Loucy (cell line): ENCODE measurements at regions not wholly inside any gene's neighbourhood (a gene's known extent, or its start where the extent isn't known, plus 50 kb on each side); places are given as distances from the start of the nearest gene placed in this dataset.

ENCODE experiments used
- H2AFZ ChIP-seq: fragments of 200-600 bp; sonication (generic); 2 replicates; pipeline ENCODE4 v1.6.0; 2016; ENCODE audit warnings: antibody characterized with exemption, mild to moderate bottlenecking, low read length, moderate library complexity
- H3F3A ChIP-seq: fragments of 200-600 bp; 2 replicates; pipeline ENCODE4 v1.6.0; 2016; ENCODE audit warnings: antibody characterized with exemption, low read depth, mild to moderate bottlenecking
- H3K27me3 ChIP-seq: fragments of 200-600 bp; sonication (generic); 2 replicates; pipeline ENCODE4 v1.6.1; 2014; ENCODE audit warnings: low read length, mild to moderate bottlenecking; ENCODE audit not compliant: insufficient read depth, poor library complexity, severe bottlenecking
- H3K36me3 ChIP-seq: fragments of 200-600 bp; sonication (generic); 2 replicates; pipeline ENCODE4 v1.6.1; 2016; ENCODE audit warnings: low read length; ENCODE audit not compliant: insufficient read depth
- H3K4me1 ChIP-seq: fragments of 200-600 bp; sonication (generic); 2 replicates; pipeline ENCODE4 v1.5.1; 2014; ENCODE audit warnings: low read length, mild to moderate bottlenecking; ENCODE audit not compliant: insufficient read depth, poor library complexity, severe bottlenecking
- H3K4me2 ChIP-seq: fragments of 200-600 bp; sonication (generic); 2 replicates; pipeline ENCODE4 v1.6.0; 2014; ENCODE audit warnings: antibody characterized with exemption, low read length, low read depth, mild to moderate bottlenecking; ENCODE audit not compliant: poor library complexity, severe bottlenecking
- H3K4me3 ChIP-seq: fragments of 200-600 bp; sonication (generic); 2 replicates; pipeline ENCODE4 v1.5.1; 2014; ENCODE audit warnings: low read length, mild to moderate bottlenecking, mixed read lengths; ENCODE audit not compliant: poor library complexity, severe bottlenecking
- H3K79me2 ChIP-seq: fragments of 200-600 bp; sonication (generic); 2 replicates; pipeline ENCODE4 v1.6.1; 2014; ENCODE audit warnings: low read length; ENCODE audit not compliant: insufficient read depth
- H3K9ac ChIP-seq: fragments of 200-600 bp; sonication (generic); 2 replicates; pipeline ENCODE4 v1.6.0; 2014; ENCODE audit warnings: mild to moderate bottlenecking, low read depth, low read length, moderate library complexity; ENCODE audit not compliant: poor library complexity, severe bottlenecking
- H3K9me2 ChIP-seq: fragments of 200-600 bp; sonication (generic); replicated peaks from 2 replicates; pipeline ENCODE4 v1.6.1; 2016; ENCODE audit warnings: low read depth, low read length, mixed read lengths
- H3K9me3 ChIP-seq: fragments of 200-600 bp; sonication (generic); 2 replicates; pipeline ENCODE4 v1.6.1; 2014; ENCODE audit warnings: mild to moderate bottlenecking, antibody characterized with exemption, low read length, low read depth; ENCODE audit not compliant: insufficient read depth
- H4K20me1 ChIP-seq: fragments of 200-600 bp; sonication (generic); 2 replicates; pipeline ENCODE4 v1.6.0; 2014; ENCODE audit warnings: antibody characterized with exemption, low read length, mild to moderate bottlenecking; ENCODE audit not compliant: insufficient read depth, poor library complexity, severe bottlenecking
- CTCF ChIP-seq: fragments of 200-600 bp; sonication (generic); conservative IDR thresholded peaks from 2 replicates; pipeline ENCODE4 v1.5.1; 2014; ENCODE audit warnings: mild to moderate bottlenecking, antibody characterized with exemption, low read length
- EZH2phosphoT487 ChIP-seq: fragments of 200-600 bp; IDR thresholded peaks from 2 replicates; pipeline ENCODE4 v1.6.1; 2018; ENCODE audit warnings: antibody characterized with exemption, mild to moderate bottlenecking, moderate library complexity, borderline replicate concordance

- Histone ChIP-seq H3F3A (no peaks in the 10 kb centered on the region), H3K9me3 (0 out of 2 replicates have a peak, but pooled peaks cover 2% of the 10 kb centered on the region), H3K36me3 (no peaks in the 10 kb centered on the region), H3K4me2 (no peak overlapping the region), H4K20me1 (no peaks in the 10 kb centered on the region), H2AFZ (no peak overlapping the region), H3K79me2 (no peaks in the 10 kb centered on the region), H3K27me3 (no peaks in the 10 kb centered on the region), H3K9me2 (no peaks in the 10 kb centered on the region), H3K4me1 (no peaks in the 10 kb centered on the region), H3K9ac (no peak overlapping the region), H3K4me3 (no peak overlapping the region)
- TF ChIP-seq EZH2phosphoT487 (no peak), CTCF (no peak)
Observed at GRCh38 chr2:237170020-237170419, 84.3 kb downstream of the COPS8 start.

- H3K9me2 ChIP-seq = no peaks in the 10 kb centered on the region
- H3K36me3 ChIP-seq = no peaks in the 10 kb centered on the region
- H3K9ac ChIP-seq = no peak overlapping the region
- no peak overlapping the region for H2AFZ ChIP-seq
- no peak for TF ChIP-seq CTCF
- TF ChIP-seq EZH2phosphoT487 = no peak
- H3K4me3 ChIP-seq = no peak overlapping the region
- H3K79me2 ChIP-seq = no peaks in the 10 kb centered on the region
- 0 out of 2 replicates have a peak, but pooled peaks cover 2% of the 10 kb centered on the region for H3K9me3 ChIP-seq
- no peaks in the 10 kb centered on the region for H3K4me1 ChIP-seq
- H4K20me1 ChIP-seq = no peaks in the 10 kb centered on the region
- no peak overlapping the region for H3K4me2 ChIP-seq
- no peaks in the 10 kb centered on the region for H3F3A ChIP-seq
- no peaks in the 10 kb centered on the region for H3K27me3 ChIP-seq
Observed at GRCh38 chr2:237171396-237171795, 85.7 kb downstream of the COPS8 start.

GRCh38 chr2:237171881-237172280, 86.2 kb downstream of the COPS8 start:
- H3K4me2 ChIP-seq = no peak overlapping the region
- no peaks in the 10 kb centered on the region for H4K20me1 ChIP-seq
- H3K27me3 ChIP-seq = no peaks in the 10 kb centered on the region
- H3K9me2 ChIP-seq = no peaks in the 10 kb centered on the region
- H3K9me3 ChIP-seq = 0 out of 2 replicates have a peak, but pooled peaks cover 2% of the 10 kb centered on the region
- no peak overlapping the region for H3K4me3 ChIP-seq
- H3K9ac ChIP-seq = no peak overlapping the region
- no peaks in the 10 kb centered on the region for H3K36me3 ChIP-seq
- no peaks in the 10 kb centered on the region for H3F3A ChIP-seq
- H3K79me2 ChIP-seq = no peaks in the 10 kb centered on the region
- TF ChIP-seq EZH2phosphoT487 (no peak), CTCF (no peak)
- no peaks in the 10 kb centered on the region for H3K4me1 ChIP-seq
- no peak overlapping the region for H2AFZ ChIP-seq
